Spinal cord (tissue), 9 donors: ENCODE measurements at regions not wholly inside any gene's neighbourhood (a gene's known extent, or its start where the extent isn't known, plus 50 kb on each side); places are given as distances from the start of the nearest gene placed in this dataset.

Source experiments
- DNase-seq, 6 donors: peaks; one replicate each; pipeline versions ENCODE4 v3.0.0 to v3.0.0-alpha.2; 2013 to 2015; ENCODE audit warnings: low spot score in 6 of 6, low read depth in 4 of 6
- H3K27ac ChIP-seq: one replicate; pipeline ENCODE4 v1.5.1; 2013; ENCODE audit warnings: low read depth, low read length, control low read depth
- H3K27me3 ChIP-seq: one replicate; pipeline ENCODE4 v1.6.1; 2013; ENCODE audit warnings: low read length; ENCODE audit not compliant: control insufficient read depth, insufficient read depth
- H3K36me3 ChIP-seq: one replicate; pipeline ENCODE4 v1.6.1; 2013; ENCODE audit warnings: low read length; ENCODE audit not compliant: control insufficient read depth, insufficient read depth
- H3K4me1 ChIP-seq: one replicate; pipeline ENCODE4 v1.6.1; 2013; ENCODE audit warnings: low read length; ENCODE audit not compliant: control insufficient read depth, insufficient read depth
- H3K4me3 ChIP-seq: one replicate; pipeline ENCODE4 v1.5.1; 2013; ENCODE audit warnings: low read depth, low read length, control low read depth
- H3K9me3 ChIP-seq: one replicate; pipeline ENCODE4 v1.6.1; 2013; ENCODE audit warnings: low read length; ENCODE audit not compliant: control insufficient read depth, insufficient read depth
- WGBS: methylation state at CpG from one replicate; pipeline ENCODE4 v1.1.5; 2013; ENCODE audit warnings: missing lambda C conversion rate; ENCODE audit not compliant: insufficient coverage; 5-methylcytosine and 5-hydroxymethylcytosine counted together
- donor health status: healthy.

GRCh38 chr16:89037261-89038152 lies 56.1 kb upstream of the ACSF3 start:
- peaks cover 46% of the 10 kb centered on the region for H3K4me1 ChIP-seq
- H3K4me3 ChIP-seq: no peak overlapping the region
- no peak overlapping the region for H3K27ac ChIP-seq
- 51% methylated on average over 30 of the region's 30 CpGs for WGBS
- no peaks in the 10 kb centered on the region for H3K9me3 ChIP-seq
- H3K27me3 ChIP-seq: no peaks in the 10 kb centered on the region
- peaks cover 4% of the 10 kb centered on the region for H3K36me3 ChIP-seq
- DNase-seq: peak in 1 of 6 donors; percentile 52

- no peak overlapping the region for H3K27ac ChIP-seq
- WGBS: 28% methylated on average over 19 of the region's 24 CpGs
- H3K36me3 ChIP-seq: peaks cover 4% of the 10 kb centered on the region
- peaks cover 52% of the 10 kb centered on the region for H3K4me1 ChIP-seq
- H3K9me3 ChIP-seq: no peaks in the 10 kb centered on the region
- H3K4me3 ChIP-seq: no peak overlapping the region
- DNase-seq: peak in 3 of 6 donors; percentile 25 to 93 (median 56)
- no peaks in the 10 kb centered on the region for H3K27me3 ChIP-seq
These were observed 55.4 kb upstream of the ACSF3 start for GRCh38 chr16:89038221-89038721.

GRCh38 chr16:89038811-89039735 lies 54.6 kb upstream of the ACSF3 start:
- no peak for DNase-seq
- Histone ChIP-seq H3K27ac (no peak overlapping the region), H3K9me3 (no peaks in the 10 kb centered on the region), H3K36me3 (peaks cover 4% of the 10 kb centered on the region), H3K27me3 (no peaks in the 10 kb centered on the region), H3K4me1 (peaks cover 58% of the 10 kb centered on the region), H3K4me3 (no peak overlapping the region)
- WGBS: 81% methylated on average over 27 of the region's 29 CpGs

GRCh38 chr16:89039756-89040155 lies 53.9 kb upstream of the ACSF3 start:
- 91% methylated on average over 14 of the region's 18 CpGs for WGBS
- no peak overlapping the region for H3K4me3 ChIP-seq
- peaks cover 58% of the 10 kb centered on the region for H3K4me1 ChIP-seq
- peaks cover 4% of the 10 kb centered on the region for H3K36me3 ChIP-seq
- no peaks in the 10 kb centered on the region for H3K9me3 ChIP-seq
- no peak for DNase-seq
- H3K27me3 ChIP-seq: no peaks in the 10 kb centered on the region
- H3K27ac ChIP-seq: no peak overlapping the region

- Histone ChIP-seq H3K27me3 (no peaks in the 10 kb centered on the region), H3K4me1 (peaks cover 58% of the 10 kb centered on the region), H3K9me3 (no peaks in the 10 kb centered on the region), H3K36me3 (peaks cover 4% of the 10 kb centered on the region), H3K4me3 (no peak overlapping the region), H3K27ac (no peak overlapping the region)
- 85% methylated on average over 8 of the region's 8 CpGs for WGBS
- no peak for DNase-seq
These were observed 53.3 kb upstream of the ACSF3 start for GRCh38 chr16:89040391-89040790.

- H3K9me3 ChIP-seq: no peaks in the 10 kb centered on the region
- no peak overlapping the region for H3K27ac ChIP-seq
- WGBS: 88% methylated on average over 25 of the region's 25 CpGs
- H3K27me3 ChIP-seq: no peaks in the 10 kb centered on the region
- H3K36me3 ChIP-seq: peaks cover 4% of the 10 kb centered on the region
- peaks cover 56% of the 10 kb centered on the region for H3K4me1 ChIP-seq
- DNase-seq: no peak
- no peak overlapping the region for H3K4me3 ChIP-seq
These were observed 52.6 kb upstream of the ACSF3 start for GRCh38 chr16:89040861-89041570.

- Histone ChIP-seq H3K27me3 (no peaks in the 10 kb centered on the region), H3K27ac (no peak overlapping the region), H3K4me1 (peaks cover 53% of the 10 kb centered on the region), H3K4me3 (no peak overlapping the region), H3K36me3 (peaks cover 4% of the 10 kb centered on the region), H3K9me3 (no peaks in the 10 kb centered on the region)
- 86% methylated on average over 40 of the region's 42 CpGs for WGBS
- no peak for DNase-seq
These were observed 51.8 kb upstream of the ACSF3 start for GRCh38 chr16:89041571-89042481.

GRCh38 chr16:89042711-89043551 lies 50.7 kb upstream of the ACSF3 start:
- peaks cover 8% of the 10 kb centered on the region for H3K36me3 ChIP-seq
- no peaks in the 10 kb centered on the region for H3K9me3 ChIP-seq
- peaks cover 55% of the 10 kb centered on the region for H3K4me1 ChIP-seq
- DNase-seq: no peak
- no peak overlapping the region for H3K4me3 ChIP-seq
- no peaks in the 10 kb centered on the region for H3K27me3 ChIP-seq
- WGBS: 77% methylated on average over 31 of the region's 32 CpGs
- H3K27ac ChIP-seq: no peak overlapping the region
